ENCODE measurements at regions not wholly inside any gene's neighbourhood (a gene's known extent, or its start where the extent isn't known, plus 50 kb on each side); places are given as distances from the start of the nearest gene placed in this dataset.
"Not testable (repeated sequence)": the region's sequence is repeated elsewhere in the genome, so short reads cannot be mapped to it uniquely, and the experiment has no call there.

GRCh38 chr5:92637247-92637646 is 943.8 kb downstream of the NR2F1-AS1 start:
- no peak overlapping the region for H3K27ac Mint-ChIP-seq
- no peaks in the 10 kb centered on the region for H3K36me3 Mint-ChIP-seq
- H3K9me3 Mint-ChIP-seq = peaks cover 0 to 9% (median 2%) of the 10 kb centered on the region in 9 donors
- H3K27me3 Mint-ChIP-seq = no peaks in the 10 kb centered on the region
- H3K4me1 Mint-ChIP-seq = no peaks in the 10 kb centered on the region
- POLR2A ChIA-PET = no interaction called here
- no peak overlapping the region for H3K4me3 Mint-ChIP-seq
- ATAC-seq = no peak
- no peak for DNase-seq

GRCh38 chr5:92635001-92635461 is 946.0 kb downstream of the NR2F1-AS1 start:
- Mint-ChIP-seq H3K4me3 (no peak overlapping the region), H3K27me3 (no peaks in the 10 kb centered on the region), H3K4me1 (no peaks in the 10 kb centered on the region), H3K36me3 (no peaks in the 10 kb centered on the region), H3K9me3 (peaks cover 0 to 11% (median 2%) of the 10 kb centered on the region in 9 donors), H3K27ac (no peak overlapping the region)
- POLR2A ChIA-PET = no interaction called here
- ATAC-seq (no peak), DNase-seq (no peak)

GRCh38 chr5:92633875-92634487 is 947.0 kb downstream of the NR2F1-AS1 start:
- Mint-ChIP-seq H3K4me1 (no peaks in the 10 kb centered on the region), H3K27me3 (no peaks in the 10 kb centered on the region), H3K9me3 (peaks cover 0 to 22% (median 2%) of the 10 kb centered on the region in 9 donors), H3K4me3 (no peak overlapping the region), H3K36me3 (no peaks in the 10 kb centered on the region), H3K27ac (no peak overlapping the region)
- POLR2A ChIA-PET = no interaction called here
- DNase-seq (no peak), ATAC-seq (no peak)

GRCh38 chr5:92633176-92633575 is 947.8 kb downstream of the NR2F1-AS1 start:
- DNase-seq (no peak), ATAC-seq (no peak)
- no peaks in the 10 kb centered on the region for H3K27me3 Mint-ChIP-seq
- no peaks in the 10 kb centered on the region for H3K4me1 Mint-ChIP-seq
- H3K9me3 Mint-ChIP-seq = peaks cover 0 to 26% (median 5%) of the 10 kb centered on the region in 9 donors
- no peaks in the 10 kb centered on the region for H3K36me3 Mint-ChIP-seq
- H3K27ac Mint-ChIP-seq = no peak overlapping the region
- POLR2A ChIA-PET = no interaction called here
- no peak overlapping the region for H3K4me3 Mint-ChIP-seq

- ATAC-seq, DNase-seq, H3K27me3 Mint-ChIP-seq, H3K27ac Mint-ChIP-seq, H3K36me3 Mint-ChIP-seq, POLR2A ChIA-PET, H3K4me3 Mint-ChIP-seq, H3K4me1 Mint-ChIP-seq: not testable (repeated sequence)
- peaks cover 0 to 26% (median 5%) of the 10 kb centered on the region in 9 donors for H3K9me3 Mint-ChIP-seq
These were observed 949.8 kb downstream of the NR2F1-AS1 start for GRCh38 chr5:92631237-92631701.

GRCh38 chr5:92629574-92629973 is 951.4 kb downstream of the NR2F1-AS1 start:
- no peaks in the 10 kb centered on the region for H3K27me3 Mint-ChIP-seq
- H3K9me3 Mint-ChIP-seq = peaks cover 0 to 25% (median 5%) of the 10 kb centered on the region in 9 donors
- POLR2A ChIA-PET = no interaction called here
- no peak overlapping the region for H3K27ac Mint-ChIP-seq
- DNase-seq = no peak
- H3K36me3 Mint-ChIP-seq = no peaks in the 10 kb centered on the region
- ATAC-seq = no peak
- H3K4me1 Mint-ChIP-seq = no peaks in the 10 kb centered on the region
- H3K4me3 Mint-ChIP-seq = no peak overlapping the region

GRCh38 chr5:92629000-92629399 is 952.0 kb downstream of the NR2F1-AS1 start:
- H3K27ac Mint-ChIP-seq = no peak overlapping the region
- ATAC-seq = no peak
- H3K4me3 Mint-ChIP-seq = no peak overlapping the region
- H3K9me3 Mint-ChIP-seq = peaks cover 0 to 21% (median 5%) of the 10 kb centered on the region in 9 donors
- H3K36me3 Mint-ChIP-seq = no peaks in the 10 kb centered on the region
- POLR2A ChIA-PET = no interaction called here
- no peak for DNase-seq
- H3K27me3 Mint-ChIP-seq = no peaks in the 10 kb centered on the region
- no peaks in the 10 kb centered on the region for H3K4me1 Mint-ChIP-seq

- Mint-ChIP-seq H3K27ac (no peak overlapping the region), H3K4me3 (no peak overlapping the region), H3K36me3 (no peaks in the 10 kb centered on the region), H3K4me1 (no peaks in the 10 kb centered on the region), H3K27me3 (no peaks in the 10 kb centered on the region), H3K9me3 (peaks cover 0 to 33% (median 6%) of the 10 kb centered on the region in 9 donors)
- POLR2A ChIA-PET = no interaction called here
- ATAC-seq (no peak), DNase-seq (no peak)
These were observed 953.8 kb downstream of the NR2F1-AS1 start for GRCh38 chr5:92627186-92627585.

- H3K4me3 Mint-ChIP-seq = no peak overlapping the region
- POLR2A ChIA-PET = no interaction called here
- H3K27me3 Mint-ChIP-seq = no peaks in the 10 kb centered on the region
- H3K36me3 Mint-ChIP-seq = no peaks in the 10 kb centered on the region
- ATAC-seq = no peak
- no peak for DNase-seq
- H3K4me1 Mint-ChIP-seq = no peaks in the 10 kb centered on the region
- H3K9me3 Mint-ChIP-seq = peaks cover 0 to 14% (median 2%) of the 10 kb centered on the region in 9 donors
- no peak overlapping the region for H3K27ac Mint-ChIP-seq
These were observed 964.9 kb downstream of the NR2F1-AS1 start for GRCh38 chr5:92616085-92616484.

GRCh38 chr5:92613546-92613945 is 967.5 kb downstream of the NR2F1-AS1 start:
- no peak for DNase-seq
- no peaks in the 10 kb centered on the region for H3K4me1 Mint-ChIP-seq
- no peak for ATAC-seq
- no peaks in the 10 kb centered on the region for H3K36me3 Mint-ChIP-seq
- H3K9me3 Mint-ChIP-seq = peaks cover 0 to 7% (median 0%) of the 10 kb centered on the region in 9 donors
- no peaks in the 10 kb centered on the region for H3K27me3 Mint-ChIP-seq
- no peak overlapping the region for H3K27ac Mint-ChIP-seq
- POLR2A ChIA-PET = no interaction called here
- H3K4me3 Mint-ChIP-seq = no peak overlapping the region

- H3K4me3 Mint-ChIP-seq, H3K4me1 Mint-ChIP-seq, ATAC-seq, H3K36me3 Mint-ChIP-seq, POLR2A ChIA-PET, H3K27me3 Mint-ChIP-seq, H3K27ac Mint-ChIP-seq, DNase-seq, H3K9me3 Mint-ChIP-seq: not testable (repeated sequence)
These were observed 970.6 kb downstream of the NR2F1-AS1 start for GRCh38 chr5:92610435-92610834.

- POLR2A ChIA-PET = no interaction called here
- Mint-ChIP-seq H3K4me1 (no peaks in the 10 kb centered on the region), H3K36me3 (no peaks in the 10 kb centered on the region), H3K27ac (no peak overlapping the region), H3K4me3 (no peak overlapping the region), H3K27me3 (no peaks in the 10 kb centered on the region), H3K9me3 (peaks cover 0 to 15% (median 6%) of the 10 kb centered on the region in 9 donors)
- DNase-seq (no peak), ATAC-seq (no peak)
These were observed 975.4 kb downstream of the NR2F1-AS1 start for GRCh38 chr5:92605591-92605990.

- H3K9me3 Mint-ChIP-seq = peaks cover 0 to 28% (median 10%) of the 10 kb centered on the region in 9 donors
- POLR2A ChIA-PET = no interaction called here
- ATAC-seq (no peak), DNase-seq (no peak)
- H3K27ac Mint-ChIP-seq = no peak overlapping the region
- no peaks in the 10 kb centered on the region for H3K4me1 Mint-ChIP-seq
- no peaks in the 10 kb centered on the region for H3K36me3 Mint-ChIP-seq
- no peak overlapping the region for H3K4me3 Mint-ChIP-seq
- no peaks in the 10 kb centered on the region for H3K27me3 Mint-ChIP-seq
These were observed 981.7 kb downstream of the NR2F1-AS1 start for GRCh38 chr5:92599217-92599810.

GRCh38 chr5:92594031-92594430 is 987.0 kb downstream of the NR2F1-AS1 start:
- no peak for ATAC-seq
- POLR2A ChIA-PET = no interaction called here
- Mint-ChIP-seq H3K4me1 (no peaks in the 10 kb centered on the region), H3K27ac (no peak overlapping the region), H3K36me3 (no peaks in the 10 kb centered on the region), H3K27me3 (no peaks in the 10 kb centered on the region), H3K4me3 (no peak overlapping the region), H3K9me3 (peaks cover 0 to 18% (median 2%) of the 10 kb centered on the region in 9 donors)
- DNase-seq = no peak
